GM18858 (cell line): ENCODE measurements at regions not wholly inside any gene's neighbourhood (a gene's known extent, or its start where the extent isn't known, plus 50 kb on each side); places are given as distances from the start of the nearest gene placed in this dataset.

Experiments
- ATAC-seq: cut with Tn5 transposase; IDR thresholded peaks from one replicate; pipeline ENCODE4 v1.9.1; 2021; ENCODE audit not compliant: unreplicated experiment

DNA sequence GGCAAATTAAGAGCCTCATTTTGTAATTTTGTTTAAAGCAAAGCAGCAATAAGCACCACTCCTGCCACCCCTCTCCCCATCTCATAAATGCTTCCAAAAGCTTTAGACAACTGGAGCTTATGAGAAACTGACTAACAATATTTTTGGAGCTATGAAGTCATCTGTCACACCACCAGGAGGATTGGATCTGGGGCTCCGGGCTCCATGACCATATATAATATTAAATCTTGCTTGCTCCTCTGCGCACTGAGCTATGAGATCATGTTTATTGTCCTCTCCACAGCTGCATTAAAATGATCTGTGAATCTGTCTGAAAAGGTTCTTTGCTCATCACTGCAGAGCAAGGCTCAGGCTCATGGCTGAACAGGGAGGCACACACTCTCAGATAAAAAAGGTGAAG, 323.7 kb downstream of the ZNF621 start:
- ATAC-seq, result no peak

DNA sequence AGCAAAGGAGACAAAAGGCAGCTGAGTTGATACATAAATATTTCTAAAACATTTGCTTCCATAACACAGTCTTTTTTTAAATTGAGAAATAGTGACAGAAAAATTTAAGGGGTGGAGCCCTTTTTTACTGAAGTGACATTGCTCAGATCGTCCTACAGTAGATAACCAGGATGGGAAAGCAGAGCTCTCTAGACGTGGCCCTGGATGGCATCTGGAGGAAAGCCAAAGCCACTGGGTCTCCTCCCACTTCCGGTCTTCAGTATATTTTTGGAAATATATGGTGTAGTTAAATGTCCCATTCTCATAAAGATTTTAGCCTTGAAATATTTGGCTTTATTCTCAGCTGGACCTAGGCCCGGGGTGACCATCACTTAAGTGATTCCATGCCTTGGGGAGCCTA, 326.1 kb downstream of the ZNF621 start:
- ATAC-seq, result no peak

- no peak for ATAC-seq
Measured at GRCh38 chr3:40851836-40852235, 327.1 kb downstream of the ZNF621 start.

- ATAC-seq, result no peak
Measured at GRCh38 chr3:40852712-40853111, 328.0 kb downstream of the ZNF621 start.

- no peak for ATAC-seq
Measured at GRCh38 chr3:40853474-40853873, 328.7 kb downstream of the ZNF621 start.

DNA sequence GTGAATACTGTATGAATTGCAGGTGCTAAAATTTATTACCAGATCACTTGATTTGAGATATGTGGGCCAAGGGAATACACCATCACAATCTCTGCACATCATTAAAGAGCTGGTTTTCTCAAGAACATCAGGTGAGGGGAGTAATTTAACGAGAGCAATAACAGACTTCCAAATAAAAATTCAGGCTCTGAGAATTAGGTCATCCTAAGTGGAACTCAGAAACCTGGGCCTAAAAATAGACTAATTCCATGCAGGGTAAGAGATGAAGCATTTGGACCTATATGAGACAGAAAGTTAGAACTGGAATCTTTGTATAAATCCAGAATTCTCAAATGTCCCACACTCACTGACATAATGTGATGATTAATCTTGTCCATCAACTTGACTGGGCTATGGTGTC, 331.1 kb downstream of the ZNF621 start:
- no peak for ATAC-seq

- no peak for ATAC-seq
Measured at GRCh38 chr3:40858364-40859115, 333.8 kb downstream of the ZNF621 start.

DNA sequence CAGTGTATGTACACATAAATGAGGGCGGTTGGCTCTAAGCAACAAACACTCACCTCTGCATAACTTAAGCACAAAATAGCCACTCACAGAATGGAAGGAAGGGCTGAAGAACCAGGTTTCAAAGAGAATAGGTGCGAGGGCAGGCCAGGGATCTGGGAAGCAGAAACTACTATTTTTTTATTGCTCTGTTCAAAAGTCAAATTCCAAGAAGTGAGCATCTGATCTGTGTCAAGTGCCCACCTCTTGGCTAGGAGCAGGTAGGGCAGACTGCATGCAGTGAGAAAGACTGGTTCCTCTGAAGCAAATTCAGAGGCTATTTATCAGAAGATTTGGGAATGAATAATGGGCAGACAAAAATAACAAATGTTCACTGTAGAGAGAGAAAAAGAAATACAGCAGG, 336.4 kb upstream of the CTNNB1 start:
- no peak for ATAC-seq

DNA sequence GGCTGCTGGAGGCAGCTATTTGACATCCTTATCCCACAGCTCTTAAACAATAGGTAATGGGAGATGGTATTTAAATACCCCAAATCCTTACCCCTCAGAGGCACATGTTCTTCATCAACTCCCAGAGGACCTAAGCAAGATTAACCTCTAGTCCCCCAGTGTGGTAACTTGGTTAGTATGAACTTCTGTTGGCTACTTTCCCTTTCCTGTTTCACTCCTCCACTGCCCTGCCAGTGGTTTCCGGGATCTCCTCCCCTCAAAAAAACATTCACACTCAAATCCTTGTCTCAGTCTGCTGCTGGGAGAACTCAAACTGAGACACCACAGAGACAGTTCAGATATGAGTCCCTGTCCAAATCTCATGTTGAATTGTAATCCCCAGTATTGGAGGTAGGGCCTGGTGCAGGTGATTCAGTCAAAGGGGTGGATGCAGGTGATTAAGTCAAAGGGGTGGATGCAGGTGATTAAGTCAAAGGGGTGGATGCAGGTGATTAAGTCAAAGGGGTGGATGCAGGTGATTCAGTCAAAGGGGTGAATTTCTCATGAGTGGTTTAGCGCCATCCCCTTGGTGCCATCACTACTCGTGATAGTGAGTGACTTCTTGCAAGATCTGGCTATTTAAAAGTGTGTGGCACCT, 335.0 kb upstream of the CTNNB1 start:
- ATAC-seq, result no peak

DNA sequence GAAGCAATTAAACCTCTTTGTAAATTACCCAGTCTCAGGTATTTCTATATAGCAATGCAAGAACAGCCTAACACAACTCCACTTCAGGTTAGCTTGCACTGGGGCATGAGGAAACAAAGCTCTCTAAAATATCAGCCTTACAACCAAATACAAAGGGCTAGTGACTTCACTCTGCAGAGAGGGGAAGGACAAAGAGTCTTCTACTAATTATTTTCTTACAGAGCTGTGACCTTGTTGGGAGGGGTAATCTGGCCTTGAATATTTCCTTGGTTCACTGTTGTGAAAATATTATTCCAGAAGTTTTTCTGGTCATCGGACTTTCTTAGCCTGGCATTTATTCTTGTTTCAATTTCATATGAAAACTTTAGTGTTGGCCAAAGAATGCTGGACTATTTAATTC, 334.4 kb upstream of the CTNNB1 start:
- ATAC-seq, result no peak

GRCh38 chr3:40867797-40868196, 331.5 kb upstream of the CTNNB1 start:
- no peak for ATAC-seq

GRCh38 chr3:40869013-40869412, 330.3 kb upstream of the CTNNB1 start:
- ATAC-seq, result no peak

DNA sequence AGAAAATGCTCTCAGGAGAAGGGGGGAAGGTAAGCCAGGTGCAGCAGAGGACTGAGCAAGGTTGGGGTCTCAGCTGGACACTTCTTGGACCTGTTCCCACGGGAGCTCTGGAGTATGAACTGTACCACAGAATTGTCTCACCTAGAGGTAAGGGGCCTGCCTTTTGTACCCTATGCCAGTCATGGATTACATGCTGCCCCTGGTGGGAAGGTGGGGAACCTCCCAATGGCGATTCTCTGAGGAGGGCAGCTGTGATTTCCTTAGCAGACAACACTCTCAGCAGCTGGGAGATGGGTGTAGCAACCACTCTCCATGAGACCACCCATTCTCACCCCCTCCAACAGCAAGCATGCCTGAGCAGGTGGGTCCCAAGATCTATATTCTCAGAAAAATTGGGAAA, 329.4 kb upstream of the CTNNB1 start:
- no peak for ATAC-seq

GRCh38 chr3:40871394-40871793, 327.9 kb upstream of the CTNNB1 start:
- ATAC-seq, result no peak

- ATAC-seq, result no peak
Measured at GRCh38 chr3:40872258-40872920, 326.9 kb upstream of the CTNNB1 start.

- no peak for ATAC-seq
Measured at GRCh38 chr3:40873476-40873875, 325.8 kb upstream of the CTNNB1 start.

DNA sequence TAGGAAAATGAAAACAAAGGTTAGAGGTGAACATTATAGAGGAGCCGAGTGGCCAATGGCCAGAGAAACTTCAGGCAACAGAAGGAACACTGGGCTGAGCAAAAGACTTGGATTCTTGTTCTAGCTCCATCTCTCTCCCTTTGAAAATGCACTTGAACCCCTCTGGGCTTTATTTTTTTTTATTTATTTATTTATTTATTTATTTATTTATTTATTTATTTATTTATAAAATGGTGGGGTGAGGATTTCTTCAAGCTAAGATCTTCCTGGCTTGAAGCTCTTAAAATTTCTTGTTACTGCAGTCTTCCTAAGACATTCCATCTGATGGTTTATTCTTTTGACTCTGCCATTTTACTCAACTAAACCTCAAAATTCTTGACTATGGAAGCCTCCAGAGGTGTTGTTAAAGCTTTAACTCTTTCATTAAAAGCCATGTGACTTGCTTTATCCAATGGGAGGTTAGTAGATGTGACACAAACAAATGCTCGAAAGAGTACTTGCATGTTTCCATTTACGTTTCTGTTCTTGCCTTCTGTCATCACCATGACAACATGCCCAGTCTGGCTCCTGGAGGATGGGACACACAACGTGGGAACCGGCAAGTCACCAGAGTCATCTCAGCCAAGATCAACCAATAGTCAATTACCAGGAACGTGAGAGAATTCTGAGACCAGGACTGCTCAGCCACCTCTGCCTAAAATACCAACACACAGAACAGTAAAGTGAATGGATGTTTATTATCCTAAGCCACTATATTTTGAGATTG, 325.2 kb upstream of the CTNNB1 start:
- no peak for ATAC-seq

DNA sequence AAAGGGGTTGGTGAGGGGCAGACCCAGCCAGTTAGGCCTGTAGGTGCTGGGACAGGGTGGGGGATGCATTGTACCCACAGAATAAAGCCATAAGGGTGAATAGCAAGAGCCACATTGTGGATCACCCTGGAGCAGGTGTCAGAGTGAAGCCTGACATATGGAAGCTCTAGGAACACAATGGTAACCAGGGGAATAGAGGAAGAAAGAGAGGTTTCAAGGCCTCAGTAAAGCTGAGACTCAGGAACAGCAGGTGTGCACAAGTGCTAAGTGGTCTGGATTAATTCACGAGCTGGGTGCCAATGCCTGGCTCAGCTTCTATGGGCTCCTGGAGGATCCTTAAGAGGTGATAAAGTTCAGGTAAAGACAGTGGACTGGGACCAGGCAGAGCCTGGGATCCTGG, 323.7 kb upstream of the CTNNB1 start:
- ATAC-seq, result no peak

DNA sequence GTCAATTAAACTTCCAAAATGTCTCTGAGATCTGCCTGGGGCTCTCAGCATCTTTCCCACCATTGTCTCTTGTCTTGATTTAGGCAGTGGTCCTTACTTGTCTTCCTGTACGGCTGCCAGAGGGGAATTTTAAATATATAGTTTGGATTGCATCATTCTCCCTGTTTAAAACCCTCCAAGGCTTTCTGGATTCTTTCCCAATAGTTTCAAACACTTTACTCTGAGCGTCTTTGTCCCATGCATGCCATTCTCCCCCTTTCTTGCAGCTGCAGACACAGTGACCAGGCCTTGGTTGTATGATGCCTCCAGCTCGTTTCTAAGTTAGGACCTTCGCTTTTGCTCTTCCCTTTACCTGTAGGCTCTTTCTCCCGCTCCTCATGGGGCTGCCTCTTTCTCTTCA, 323.3 kb upstream of the CTNNB1 start:
- no peak for ATAC-seq

DNA sequence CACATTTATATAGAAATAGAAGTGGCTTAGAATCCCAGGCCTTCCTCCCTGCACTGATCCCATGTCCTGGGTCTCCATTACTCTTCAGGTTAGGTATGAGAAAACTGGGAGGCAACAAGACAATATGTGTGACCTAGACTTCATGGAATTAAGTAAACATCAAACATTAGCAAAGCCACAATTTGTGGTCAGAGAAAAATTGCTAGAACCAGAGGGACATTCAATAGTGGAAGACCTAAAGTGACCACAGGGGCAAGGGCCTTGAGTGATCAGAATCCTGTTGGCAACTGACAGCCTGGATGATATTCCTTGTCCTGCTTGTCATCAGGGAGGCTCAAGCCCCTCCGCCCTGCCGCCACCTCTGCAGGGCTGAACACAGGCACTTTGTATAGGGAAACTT, 322.8 kb upstream of the CTNNB1 start:
- ATAC-seq, result no peak

GRCh38 chr3:40877631-40878463, 321.5 kb upstream of the CTNNB1 start:
- ATAC-seq, result no peak
